Hematopoietic multipotent progenitor cell treated with erythropoietin and hydrocortisone succinate and interleukin-3 and kit ligand, for 8 days (in vitro differentiated cells): ENCODE measurements at regions not wholly inside any gene's neighbourhood (a gene's known extent, or its start where the extent isn't known, plus 50 kb on each side); places are given as distances from the start of the nearest gene placed in this dataset.

Source experiments
- DNase-seq: peaks from one replicate; pipeline ENCODE4 v3.0.0-alpha.2; 2015

DNA sequence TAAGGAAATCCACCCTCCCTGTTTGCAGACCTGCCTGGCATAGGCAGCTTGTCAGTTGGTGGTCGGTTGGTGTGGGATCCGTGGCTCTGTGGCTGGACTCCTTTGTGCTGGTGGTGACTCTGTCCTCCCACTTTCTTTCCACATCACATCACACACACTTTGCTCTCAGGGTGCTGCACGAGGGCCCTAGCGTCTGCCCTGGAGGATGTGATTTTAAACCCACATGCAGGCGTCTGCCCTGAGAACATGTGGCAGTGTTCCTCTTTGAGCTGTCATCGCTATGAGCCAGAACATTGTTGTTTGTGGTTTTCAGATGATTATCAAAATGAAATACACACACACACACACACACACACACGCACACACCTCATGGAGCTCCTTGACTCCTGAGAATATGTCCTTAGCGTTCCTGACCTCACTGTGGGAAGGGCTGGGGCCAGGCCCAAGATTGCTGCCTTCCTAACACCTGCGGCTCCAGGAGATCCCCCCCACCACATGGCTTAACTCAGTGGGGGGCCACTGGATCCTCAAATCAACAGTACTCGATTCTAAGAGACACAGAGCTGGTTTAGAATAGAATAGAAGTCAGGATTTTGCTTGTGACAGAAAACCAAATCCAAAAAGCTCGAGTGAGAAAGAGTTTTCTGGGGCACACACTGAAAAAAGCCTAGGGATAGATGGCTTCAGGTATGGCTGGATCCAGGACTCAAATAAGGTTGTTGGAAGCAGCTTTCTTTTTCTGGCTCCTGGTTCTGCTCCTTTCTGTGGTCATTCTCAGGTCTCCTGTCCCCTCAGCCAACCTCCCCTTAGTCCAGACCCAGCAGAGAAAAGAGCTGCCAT, 54.8 kb downstream of the RTP5 start:
- DNase-seq, result no peak

DNA sequence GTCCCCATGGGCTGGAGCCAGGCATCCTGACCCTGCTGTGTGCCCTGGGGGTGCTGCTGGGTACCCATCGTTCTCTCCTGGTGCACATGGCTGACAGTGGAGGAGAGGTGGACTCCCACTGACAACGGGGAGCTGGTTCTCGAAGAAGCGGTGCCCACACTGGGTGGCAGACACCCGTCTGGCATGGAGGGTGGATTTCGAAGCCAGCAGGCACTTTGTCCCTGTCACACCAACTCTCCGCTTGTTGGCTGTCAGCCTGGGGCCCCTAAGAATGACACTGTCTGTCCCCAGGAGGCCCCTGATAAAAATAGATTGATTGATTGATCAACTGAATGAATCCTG, 55.4 kb downstream of the RTP5 start:
- no peak for DNase-seq

DNA sequence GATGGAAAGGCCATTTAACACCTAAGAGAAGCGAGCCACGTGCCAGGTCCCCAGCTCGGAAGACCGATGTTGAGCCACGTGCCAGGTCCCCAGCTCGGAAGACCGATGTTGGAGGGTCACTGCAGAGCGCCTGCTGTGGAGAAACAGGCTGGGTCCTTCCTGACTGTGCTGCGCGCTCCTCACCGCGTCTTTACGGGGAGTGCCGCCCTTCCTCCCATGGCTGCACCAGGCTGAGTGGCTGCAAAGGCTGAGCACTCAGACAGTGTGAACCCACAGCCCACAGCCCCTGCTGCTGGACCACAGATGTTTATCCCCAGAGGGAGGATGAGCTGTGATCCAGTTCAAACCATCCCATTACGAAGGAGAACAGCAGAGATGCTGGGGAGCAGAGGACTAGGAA, 55.7 kb downstream of the RTP5 start:
- DNase-seq, result no peak

DNA sequence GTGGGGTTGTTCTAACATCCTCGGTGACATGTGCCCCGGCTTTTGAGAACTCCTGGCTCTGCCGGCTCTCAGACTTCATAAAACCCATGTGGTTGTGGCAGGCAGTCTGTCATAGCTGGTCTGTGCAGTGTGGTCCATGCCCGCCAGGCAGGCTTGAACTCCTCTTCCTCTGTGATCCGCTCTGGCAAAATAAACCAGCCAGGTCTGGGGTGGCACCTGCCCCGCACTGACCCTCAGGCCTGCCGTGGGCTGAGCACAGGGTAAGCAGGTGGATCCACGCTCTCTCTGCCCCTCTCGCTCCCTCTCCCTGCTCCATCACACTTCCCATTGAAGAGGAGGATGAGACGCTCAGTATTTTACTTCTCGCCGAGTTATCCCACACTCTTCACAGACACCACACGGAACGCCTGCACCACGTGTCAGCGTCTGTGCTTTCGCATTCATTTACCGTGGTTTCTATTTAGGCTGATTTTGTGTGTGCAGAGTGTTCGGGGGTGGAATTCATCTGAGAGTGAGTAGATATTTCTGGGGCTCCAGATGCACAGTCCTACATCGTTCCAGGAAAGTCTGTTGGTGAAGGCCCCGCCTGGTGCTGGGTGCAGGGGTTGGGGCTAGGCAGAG, 56.4 kb downstream of the RTP5 start:
- no peak for DNase-seq

DNA sequence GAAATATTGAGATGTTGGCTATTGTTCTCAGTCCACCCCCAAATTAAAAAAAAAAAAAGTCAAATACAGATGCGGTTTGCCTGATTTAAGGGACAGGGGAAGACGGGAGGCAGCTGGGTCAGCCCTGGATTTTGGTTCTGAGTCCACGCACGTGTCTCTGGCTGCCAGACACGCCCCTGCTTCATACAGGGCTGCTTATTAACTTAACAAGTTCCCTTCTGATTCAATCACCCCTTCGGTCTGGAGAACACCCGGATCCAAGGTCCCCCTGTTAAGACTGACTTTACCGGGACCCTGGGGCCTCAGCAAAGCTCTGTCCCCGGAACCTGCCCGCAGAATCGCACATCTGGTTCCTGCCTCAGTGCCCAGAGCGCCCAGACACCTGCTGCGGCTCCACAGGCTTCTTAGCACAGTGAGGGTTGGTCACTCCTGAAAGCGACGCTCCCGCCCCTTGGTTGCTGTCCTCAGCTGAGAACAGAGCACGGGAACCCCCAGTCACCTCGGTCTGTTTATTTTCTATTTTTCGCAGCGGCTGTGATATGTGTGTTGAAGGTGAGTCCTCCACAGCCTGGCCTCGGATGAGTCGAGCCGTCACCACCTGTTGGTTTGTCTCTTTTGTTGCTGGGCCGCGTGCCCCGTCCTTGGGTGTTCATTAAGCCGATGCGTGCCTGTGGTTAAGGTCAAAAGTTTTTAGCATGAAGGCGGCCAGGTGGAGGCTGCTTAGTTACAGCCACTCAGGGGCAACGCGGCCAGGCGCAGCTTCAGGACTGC, 57.2 kb downstream of the RTP5 start:
- DNase-seq, result no peak

DNA sequence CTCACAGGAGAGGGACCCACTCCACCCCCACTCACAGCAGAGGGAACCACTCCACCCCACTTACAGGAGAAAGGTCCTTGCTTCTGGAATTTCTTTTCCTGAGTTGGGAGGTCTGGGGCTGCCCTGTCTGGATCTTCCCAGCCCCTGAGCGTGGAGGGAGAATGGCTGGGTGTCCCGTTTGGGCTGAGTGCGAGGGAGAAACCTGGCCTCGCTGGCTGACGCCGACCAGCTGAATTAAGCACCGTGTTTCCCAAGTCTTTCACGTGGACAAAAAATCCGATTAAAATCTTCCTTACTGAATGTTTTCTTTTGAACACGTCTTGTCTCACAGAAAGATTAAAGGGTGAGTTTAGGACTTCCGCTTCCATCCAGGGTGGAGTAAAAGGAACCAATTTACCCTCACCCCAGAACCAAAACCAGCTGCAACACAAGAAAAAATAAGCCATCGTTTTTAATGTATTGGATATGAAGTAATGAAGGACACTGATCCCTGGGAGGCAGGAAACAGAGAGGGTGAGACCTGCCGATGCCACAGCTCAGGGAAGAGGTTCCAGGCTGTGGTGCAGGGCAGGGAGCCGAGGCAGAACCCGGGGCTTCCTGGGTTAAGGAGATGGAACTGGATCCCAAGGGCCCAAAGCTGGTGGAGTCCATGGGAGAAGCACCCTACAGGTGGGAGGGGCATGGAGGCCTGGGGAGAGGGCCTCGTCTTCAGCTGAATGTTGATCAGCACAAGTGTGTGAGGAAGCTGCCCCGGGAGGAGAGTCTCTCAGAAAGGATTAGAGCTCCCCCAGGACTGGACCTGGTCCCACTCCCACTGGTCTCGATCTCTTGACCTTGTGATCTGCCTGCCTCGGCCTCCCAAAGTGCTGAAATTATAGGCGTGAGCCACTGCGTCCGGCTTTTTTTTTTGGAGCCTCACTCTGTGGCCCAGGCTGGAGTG, 60.3 kb downstream of the RTP5 start:
- DNase-seq, result no peak

DNA sequence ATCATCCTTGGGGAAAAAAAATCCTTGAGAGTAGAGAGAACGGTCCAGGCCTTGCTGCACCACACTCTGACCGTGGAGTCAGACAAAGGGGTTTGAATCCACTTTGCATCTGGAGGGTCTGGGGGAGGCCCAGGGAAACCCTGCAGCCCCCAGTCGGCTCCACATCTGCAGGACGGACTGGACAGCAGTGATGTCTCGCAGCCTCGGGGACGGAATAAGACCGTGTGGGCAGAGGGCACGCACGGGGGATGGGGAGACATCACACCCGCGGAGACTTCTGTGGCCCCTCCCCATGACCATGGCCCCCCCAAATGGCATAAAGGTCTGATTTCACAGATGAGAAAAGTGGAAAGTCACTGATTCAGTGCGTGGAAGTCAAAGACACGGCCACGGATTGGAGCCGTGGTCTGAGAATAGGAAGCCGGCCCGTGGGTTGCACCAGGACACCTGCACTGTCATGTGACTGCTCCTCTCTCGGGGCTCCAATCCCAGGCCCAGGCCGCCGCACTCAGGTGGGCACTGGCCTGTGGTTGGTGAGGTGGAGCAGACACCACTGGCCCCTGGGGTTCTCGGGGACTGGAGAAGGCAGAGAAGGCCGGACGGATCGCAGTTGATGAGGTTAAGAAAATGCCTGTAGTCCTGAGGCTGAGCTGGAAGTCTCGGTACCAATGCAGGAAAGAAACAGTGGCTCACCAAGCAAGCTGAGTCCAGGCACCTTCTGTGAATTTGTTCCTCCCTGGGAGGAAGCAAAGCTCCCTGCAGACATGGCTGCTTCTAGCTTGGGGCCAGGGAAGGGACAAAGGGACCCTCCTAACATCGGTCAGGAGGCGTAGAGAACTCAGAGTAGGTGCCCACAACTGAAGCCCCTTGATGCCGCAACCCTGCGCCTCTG, 61.8 kb downstream of the RTP5 start:
- DNase-seq, result no peak

DNA sequence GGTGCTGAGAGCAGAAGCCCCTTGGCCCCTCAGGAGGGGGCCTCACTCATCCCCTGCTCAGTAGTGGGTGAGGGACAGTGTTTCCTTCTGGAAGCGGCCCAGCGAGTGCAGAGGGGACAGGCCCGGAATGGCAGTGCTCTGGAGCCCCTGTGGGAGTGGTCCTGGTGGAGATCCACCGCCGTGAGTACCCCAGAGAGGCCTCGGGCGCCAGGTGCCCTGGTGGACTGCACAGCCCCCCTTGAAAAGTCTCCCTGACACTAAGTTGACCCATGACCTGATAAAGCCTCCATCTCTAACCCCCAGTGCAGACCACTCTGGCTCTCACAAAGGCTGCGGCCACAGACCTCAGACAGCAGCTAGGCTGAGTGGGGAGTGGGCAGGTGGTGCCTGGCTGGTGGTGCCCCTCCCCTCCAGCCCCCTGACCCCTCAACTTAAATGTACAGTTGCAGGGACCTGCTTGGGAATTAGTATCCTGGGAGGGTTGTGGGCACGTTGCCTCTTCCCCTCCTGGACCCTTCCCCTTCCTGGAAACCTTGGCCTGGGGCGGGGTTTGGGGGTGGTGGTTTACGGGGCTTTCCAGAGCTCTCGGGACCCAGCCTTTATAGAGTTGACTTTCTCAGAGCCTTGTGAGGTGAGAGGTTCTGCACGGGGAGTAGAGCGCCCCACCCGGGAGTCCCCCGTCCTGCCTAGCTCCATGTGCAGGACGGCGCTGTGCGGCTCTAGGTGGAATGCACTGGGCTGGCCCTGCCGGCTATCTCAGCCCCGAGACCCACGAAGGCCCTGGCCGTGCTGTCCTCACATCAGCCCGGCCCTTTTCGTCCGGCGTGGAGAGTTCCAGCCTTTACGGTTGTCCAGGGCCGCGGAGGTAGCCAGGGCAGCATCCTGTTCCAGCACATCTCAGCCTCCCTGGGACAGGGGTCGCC, 62.7 kb downstream of the RTP5 start:
- DNase-seq, result no peak

DNA sequence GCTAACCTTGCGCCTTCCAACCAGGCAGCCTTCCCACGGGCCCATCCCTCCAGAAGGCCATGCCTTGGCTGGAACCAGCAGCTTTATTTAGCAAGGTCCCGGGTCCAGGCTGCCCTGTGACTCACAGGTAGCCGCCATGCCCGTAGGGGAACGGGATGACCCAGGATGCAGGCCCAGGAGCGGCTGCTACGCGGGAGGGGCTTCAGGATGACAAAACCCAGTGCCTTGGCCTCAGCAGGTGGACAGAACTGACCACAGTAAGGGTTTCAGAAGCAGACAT, 63.3 kb downstream of the RTP5 start:
- DNase-seq, result no peak

DNA sequence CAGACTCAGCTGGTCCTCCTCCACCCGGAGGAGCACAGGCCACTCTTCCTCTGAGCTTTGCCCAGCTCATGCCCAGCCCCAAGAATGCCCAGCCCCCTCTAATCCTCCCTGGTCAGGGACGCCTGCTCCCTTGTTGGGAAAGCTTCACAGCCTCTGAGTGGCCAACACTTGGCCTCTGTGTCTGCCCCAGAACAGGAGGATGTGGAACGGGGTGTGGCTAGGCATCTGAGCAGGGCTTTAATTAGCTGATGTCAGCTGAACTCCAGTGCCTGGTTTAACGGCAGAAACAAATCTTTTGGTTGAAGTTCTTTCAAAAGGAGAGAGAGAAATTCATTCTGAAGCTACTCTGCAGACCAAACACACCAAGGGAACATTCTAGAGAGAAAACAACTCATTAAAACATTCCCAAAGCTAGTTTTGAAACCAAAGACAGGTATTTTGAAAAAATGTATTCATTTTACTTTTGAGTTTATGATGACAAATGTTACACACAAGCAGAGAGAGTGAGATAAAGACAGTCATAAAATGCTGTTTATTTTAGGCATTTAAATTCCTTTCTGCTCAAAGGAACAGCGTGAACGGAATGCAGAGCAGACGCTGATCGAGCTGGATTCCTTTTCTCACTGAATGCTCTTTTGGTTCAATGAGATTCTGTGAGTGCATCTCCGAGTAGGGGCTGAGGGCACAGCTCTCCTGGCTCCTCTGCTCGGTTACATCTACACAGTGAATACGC, 63.8 kb downstream of the RTP5 start:
- DNase-seq, result no peak

DNA sequence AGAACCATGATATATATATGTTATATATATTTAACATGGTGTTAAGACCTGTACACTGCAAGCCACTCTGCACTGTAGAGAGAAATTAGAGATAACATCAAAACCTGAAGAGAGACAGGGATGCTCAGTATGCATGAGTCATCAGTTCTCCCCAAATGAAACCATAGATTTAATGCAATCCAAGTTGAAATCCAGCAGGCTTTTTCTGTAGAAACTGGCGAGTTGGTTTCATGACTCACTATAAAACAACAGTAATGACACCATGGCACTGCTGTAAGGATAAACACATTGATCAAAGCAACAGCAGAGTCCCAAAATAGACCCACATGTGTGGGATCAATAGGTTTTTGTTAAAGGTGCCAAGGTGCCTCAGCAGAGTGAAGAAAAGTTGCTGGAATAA, 65.8 kb downstream of the RTP5 start:
- no peak for DNase-seq

DNA sequence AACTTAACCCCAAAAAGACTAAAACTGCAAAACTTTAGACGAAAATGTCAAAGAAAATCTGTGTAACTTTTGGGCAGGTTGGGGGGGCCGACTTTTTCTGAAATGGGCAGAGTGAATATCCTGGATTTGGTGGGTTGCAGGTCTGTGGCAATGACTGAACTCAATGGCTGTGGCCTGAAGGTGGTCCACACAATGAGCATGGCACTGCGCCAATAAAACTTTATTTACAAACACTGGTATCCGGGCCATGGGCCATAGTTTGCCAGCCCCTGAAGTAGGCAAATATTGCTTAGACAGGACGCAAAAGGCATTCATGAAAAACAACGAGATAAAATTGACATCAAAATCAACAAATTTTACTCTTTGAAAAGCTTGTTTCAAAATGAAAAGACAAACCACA, 66.2 kb downstream of the RTP5 start:
- no peak for DNase-seq

DNA sequence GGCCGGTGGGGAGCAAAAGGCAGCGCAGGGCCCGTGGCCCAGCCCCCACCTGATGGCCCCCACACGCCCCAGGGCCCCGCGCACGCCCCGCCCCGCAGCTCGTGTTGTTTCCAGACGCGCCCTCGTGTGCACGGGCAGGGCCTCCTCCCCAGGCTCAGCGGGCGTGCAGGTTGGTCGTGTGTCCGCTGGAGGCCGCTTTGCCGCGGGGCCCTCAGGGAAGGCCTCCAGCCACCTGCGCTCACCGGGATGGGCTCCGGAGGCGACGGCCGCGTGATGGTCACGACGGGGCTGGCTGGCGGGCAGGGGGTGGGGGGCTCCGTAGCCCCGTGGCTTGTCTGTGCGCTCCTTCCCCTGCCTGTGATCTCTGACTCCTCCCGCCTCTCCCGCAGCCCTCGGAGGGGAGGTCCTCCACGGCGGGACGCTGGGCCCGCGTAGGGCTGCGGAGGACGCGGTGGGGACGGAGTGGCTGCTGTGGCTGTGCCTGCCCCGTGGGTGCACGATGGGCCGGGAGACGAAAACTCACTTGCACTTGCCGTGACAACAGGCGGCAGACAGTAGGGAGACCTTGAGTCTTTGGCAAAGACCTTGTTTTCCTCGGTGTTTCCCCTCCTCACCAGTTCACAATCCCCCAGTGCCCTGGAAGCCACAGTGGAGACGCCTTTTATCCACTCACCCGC, 67.1 kb downstream of the RTP5 start:
- DNase-seq, result no peak

DNA sequence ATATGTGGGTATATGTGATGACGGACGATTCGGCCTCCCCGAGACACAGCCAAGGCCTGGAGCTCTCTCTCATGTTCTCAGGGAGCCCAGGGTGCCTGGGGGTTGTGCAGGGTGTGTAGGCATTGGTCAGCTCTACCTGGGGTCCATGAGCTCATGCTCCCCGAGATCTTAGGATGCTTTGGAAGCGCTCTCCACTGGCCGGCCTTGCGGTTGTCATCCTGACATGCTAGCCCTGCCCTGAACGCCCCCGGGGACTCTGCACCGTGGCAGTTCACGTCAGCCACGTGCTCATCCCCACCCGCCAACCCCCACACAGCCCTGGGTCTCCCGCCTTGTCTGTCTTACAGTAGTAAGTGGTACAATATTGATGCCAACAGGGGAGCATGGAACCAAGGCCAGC, 67.8 kb downstream of the RTP5 start:
- DNase-seq, result no peak

DNA sequence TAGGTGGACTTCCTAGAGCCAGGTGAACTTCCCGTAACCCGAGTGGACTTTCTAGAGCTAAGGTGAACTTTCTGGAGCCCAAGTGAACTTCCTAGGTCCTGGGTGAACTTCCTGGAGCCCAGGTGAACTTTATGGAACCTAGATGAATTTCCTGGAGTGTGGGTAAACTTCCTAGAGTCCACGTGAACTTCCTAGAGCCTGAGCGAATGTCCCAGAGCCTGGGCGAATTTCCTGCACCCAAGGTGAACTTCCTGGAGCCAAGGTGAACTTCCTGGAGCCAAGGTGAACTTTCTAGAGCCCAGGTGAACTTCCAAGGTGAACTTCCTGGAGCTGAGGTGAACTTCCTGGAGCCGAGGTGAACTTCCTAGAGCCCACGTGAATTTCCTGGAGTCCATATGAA, 70.0 kb downstream of the RTP5 start:
- DNase-seq, result no peak

DNA sequence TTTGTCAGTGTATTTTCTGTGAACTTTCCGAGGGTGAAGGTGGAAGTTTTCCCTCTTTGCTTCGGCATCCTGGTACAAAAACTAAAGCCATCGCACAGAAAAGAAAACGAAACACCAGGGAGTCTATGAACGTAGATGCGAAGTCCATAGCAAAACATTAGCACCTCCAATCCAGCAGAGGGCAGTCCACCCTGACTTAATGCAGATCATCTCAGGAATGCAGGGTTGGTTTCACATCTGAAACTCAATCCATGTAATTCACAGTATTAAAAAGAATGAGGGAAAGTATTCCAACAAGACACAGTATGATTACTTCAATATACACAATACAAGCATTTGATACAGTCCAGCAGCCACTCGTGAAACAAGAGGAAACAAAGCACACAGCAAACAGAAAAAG, 70.8 kb downstream of the RTP5 start:
- DNase-seq, result peak; percentile 23

DNA sequence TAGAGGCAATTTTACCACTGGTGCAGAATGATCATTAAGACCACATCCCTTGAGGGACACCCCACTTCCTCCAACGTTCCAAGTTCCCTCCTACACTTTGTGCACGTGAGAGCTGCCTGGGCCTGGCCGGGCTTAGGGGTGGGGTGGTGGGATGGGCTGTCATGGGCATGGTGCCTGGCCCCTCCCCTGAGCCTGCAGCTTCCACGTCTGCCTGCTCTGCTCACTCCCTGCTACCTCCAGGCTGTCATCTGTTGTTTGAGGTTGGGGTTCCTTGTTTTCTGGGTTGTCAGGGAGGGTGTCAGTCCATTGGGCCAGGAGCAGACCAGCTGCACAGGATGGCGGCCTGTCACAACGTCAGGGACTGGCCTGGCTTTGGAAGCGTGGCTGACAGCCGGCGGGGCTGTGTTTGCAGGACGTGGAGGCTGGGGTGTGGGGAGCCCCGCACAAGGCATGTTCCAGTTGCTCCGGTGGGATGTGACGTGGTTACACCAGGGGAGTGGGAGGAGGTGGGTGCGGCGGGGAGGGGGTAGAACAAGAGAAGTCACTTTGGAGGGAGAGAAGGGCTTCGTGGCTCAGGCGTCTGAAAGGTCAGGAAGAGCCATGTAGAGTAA, 72.3 kb downstream of the RTP5 start:
- peak; percentile 32 for DNase-seq

DNA sequence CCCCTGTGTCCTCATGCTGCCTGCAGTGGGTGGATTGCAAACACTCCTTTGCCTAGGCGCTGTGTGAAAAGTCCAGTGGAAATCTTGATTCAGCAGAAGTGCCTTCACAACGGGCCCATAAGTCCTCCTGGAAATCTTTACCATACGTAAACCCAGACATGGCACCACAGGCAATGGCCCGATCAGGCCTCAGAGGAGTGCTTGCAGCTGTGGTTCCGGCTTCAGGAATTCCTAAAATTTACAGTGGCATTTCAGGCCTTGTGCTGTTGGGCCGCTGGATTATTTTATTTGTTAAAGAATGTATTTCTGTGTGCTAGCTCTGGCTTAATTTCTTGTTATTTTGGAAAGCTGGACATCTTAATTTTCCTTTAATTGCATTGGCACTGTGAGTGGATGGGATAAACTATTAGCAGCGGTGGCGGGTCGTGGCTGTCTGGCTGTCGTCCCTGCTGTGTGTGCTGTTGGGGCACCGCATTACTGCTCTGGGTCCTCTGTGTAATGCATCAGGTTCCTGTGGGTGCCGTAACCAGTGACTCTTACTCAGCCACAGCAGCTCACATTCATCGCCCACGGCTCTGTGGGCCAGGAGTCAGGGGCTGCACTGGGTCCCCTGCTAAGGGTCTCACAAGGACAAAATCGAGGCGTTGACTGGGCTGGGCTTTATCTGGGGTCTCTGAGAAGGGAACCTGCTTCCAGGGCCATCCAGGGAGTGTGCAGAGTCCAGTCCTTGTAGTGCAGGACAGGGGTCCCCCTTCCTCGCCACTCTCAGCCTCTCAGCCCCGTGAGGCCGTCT, 73.1 kb downstream of the RTP5 start:
- DNase-seq, result no peak
